ENCODE measurements at regions not wholly inside any gene's neighbourhood (a gene's known extent, or its start where the extent isn't known, plus 50 kb on each side); places are given as distances from the start of the nearest gene placed in this dataset.

DNA sequence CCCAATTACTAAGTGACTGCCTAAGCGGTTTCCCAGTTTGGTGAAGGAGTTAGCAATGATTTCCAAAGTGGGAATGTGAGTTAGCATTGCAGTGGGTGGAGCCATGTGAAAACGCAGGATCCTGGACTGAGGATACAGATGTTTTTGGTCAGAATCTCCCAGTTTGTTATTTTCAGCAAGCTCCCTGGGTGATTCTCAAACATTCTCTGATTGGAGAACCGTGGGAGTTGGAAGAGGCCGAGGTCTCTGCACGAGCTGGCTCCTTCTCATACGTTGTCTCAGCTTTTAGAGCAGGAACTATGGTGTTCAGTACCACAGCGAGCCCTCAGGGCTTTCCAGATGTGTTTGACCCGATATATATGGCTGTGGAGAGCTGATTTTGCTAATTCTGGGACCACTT is 396.5 kb upstream of the NPVF start:
- H3K9me3 Mint-ChIP-seq, result peaks cover 3% of the 10 kb centered on the region
- H3K4me3 Mint-ChIP-seq, result no peak overlapping the region
- H3K27me3 Mint-ChIP-seq, result no peaks in the 10 kb centered on the region
- peaks cover 25% of the 10 kb centered on the region for H3K4me1 Mint-ChIP-seq
- no peak for ATAC-seq
- no peaks in the 10 kb centered on the region for H3K36me3 Mint-ChIP-seq
- H3K27ac Mint-ChIP-seq, result peak overlapping the region; percentile 69

GRCh38 chr7:25625306-25625992 is 397.2 kb upstream of the NPVF start:
- Mint-ChIP-seq H3K9me3 (peaks cover 3% of the 10 kb centered on the region), H3K27me3 (no peaks in the 10 kb centered on the region), H3K4me1 (peaks cover 19% of the 10 kb centered on the region), H3K36me3 (no peaks in the 10 kb centered on the region), H3K4me3 (peak overlapping the region; percentile 55), H3K27ac (peak overlapping the region; percentile 69)
- ATAC-seq, result no peak

- H3K27ac Mint-ChIP-seq, result no peak overlapping the region
- peaks cover 13% of the 10 kb centered on the region for H3K4me1 Mint-ChIP-seq
- no peak overlapping the region for H3K4me3 Mint-ChIP-seq
- H3K36me3 Mint-ChIP-seq, result no peaks in the 10 kb centered on the region
- peaks cover 3% of the 10 kb centered on the region for H3K9me3 Mint-ChIP-seq
- no peak for ATAC-seq
- no peaks in the 10 kb centered on the region for H3K27me3 Mint-ChIP-seq
Observed at GRCh38 chr7:25626451-25627131, 398.3 kb upstream of the NPVF start.

DNA sequence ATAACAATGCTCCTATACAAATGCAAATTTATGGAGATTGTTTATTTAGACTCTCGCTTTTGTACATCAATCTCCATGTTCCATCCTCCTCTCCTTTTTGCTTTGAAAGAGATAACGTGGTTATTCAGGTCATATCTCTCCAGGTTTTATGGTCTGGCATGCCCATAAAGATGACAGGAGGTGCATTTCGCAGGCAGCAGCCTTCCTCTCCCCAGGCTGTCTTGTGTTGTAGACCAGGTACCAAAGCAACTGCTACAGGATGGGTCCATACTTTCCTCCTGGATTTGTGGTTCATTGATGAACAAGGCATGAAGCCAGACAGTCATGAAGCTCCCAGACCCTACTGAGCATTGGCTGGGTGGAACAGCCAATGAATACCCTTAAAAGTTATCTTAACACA is 400.2 kb upstream of the NPVF start:
- H3K27me3 Mint-ChIP-seq, result no peaks in the 10 kb centered on the region
- no peak overlapping the region for H3K4me3 Mint-ChIP-seq
- H3K36me3 Mint-ChIP-seq, result no peaks in the 10 kb centered on the region
- H3K27ac Mint-ChIP-seq, result no peak overlapping the region
- H3K4me1 Mint-ChIP-seq, result peaks cover 13% of the 10 kb centered on the region
- no peak for ATAC-seq
- H3K9me3 Mint-ChIP-seq, result no peaks in the 10 kb centered on the region

DNA sequence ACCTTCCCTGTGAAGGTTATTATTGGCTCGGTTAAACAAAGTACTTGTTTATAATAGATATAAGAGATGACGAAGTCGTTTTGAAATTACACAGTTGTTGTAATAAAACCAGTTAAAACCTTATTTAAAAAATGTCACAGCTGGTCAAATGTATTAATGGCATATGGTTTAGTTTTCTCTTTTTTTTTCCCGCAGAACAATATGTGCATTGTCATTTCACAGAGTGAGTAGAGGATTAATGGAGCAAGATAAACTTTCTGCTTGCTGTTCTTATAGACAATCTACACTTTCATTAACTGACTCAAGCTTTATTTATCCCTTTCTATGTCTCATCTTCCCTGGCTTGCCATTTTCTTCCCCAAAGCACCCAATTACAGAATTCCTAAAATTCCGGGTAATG is 404.3 kb upstream of the NPVF start:
- H3K36me3 Mint-ChIP-seq, result no peaks in the 10 kb centered on the region
- H3K9me3 Mint-ChIP-seq, result no peaks in the 10 kb centered on the region
- H3K4me1 Mint-ChIP-seq, result no peaks in the 10 kb centered on the region
- no peaks in the 10 kb centered on the region for H3K27me3 Mint-ChIP-seq
- H3K4me3 Mint-ChIP-seq, result no peak overlapping the region
- ATAC-seq, result no peak
- H3K27ac Mint-ChIP-seq, result no peak overlapping the region

DNA sequence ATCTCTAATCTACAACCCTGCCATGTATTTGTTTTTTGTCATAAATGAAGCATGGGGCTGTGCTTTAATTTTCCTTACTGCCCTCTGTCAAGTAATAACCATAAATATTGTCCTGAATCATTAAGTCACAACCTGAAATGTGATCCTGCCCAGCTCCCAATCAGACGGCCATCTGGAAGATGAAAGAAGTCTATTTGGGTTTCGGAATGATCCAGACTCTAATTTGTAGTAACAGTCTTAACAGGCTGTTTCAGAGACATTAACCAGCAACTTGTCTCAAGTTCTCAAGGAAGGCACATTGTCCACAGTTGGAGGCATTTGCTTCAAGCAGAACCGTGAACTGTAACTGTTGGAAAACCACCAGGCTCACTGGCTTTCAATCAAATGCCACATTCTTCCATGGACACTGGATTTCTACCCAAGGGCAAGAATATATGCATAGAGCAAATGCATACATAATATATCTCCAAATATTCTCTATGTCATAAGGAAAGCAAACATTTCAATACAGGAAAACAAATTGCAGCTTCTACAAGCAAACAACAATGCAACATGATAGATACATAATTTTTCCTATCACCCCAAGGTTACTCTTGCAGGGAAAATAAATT is 405.2 kb upstream of the NPVF start:
- no peaks in the 10 kb centered on the region for H3K9me3 Mint-ChIP-seq
- no peaks in the 10 kb centered on the region for H3K27me3 Mint-ChIP-seq
- H3K27ac Mint-ChIP-seq, result no peak overlapping the region
- no peaks in the 10 kb centered on the region for H3K4me1 Mint-ChIP-seq
- H3K36me3 Mint-ChIP-seq, result no peaks in the 10 kb centered on the region
- no peak for ATAC-seq
- H3K4me3 Mint-ChIP-seq, result no peak overlapping the region

DNA sequence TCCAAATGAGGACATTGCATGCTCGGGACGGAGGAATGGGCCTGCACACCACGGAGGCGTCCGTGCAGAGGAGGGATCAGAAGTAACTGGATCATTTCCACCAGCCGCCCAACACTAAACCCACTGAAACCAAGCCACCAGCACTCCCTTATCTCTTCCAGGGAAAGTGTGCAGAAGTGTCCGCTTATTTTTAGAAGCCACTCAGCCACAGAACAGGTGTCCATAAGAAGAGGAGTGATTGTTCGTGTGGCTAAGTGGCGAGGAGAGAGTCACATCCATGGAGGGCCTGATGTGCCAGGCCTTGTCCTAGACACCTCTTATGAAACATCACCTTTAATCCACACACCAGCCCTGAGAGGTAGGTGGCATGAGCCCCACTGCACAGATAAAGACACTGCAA is 407.9 kb upstream of the NPVF start:
- H3K9me3 Mint-ChIP-seq, result no peaks in the 10 kb centered on the region
- H3K4me1 Mint-ChIP-seq, result no peaks in the 10 kb centered on the region
- no peak overlapping the region for H3K4me3 Mint-ChIP-seq
- ATAC-seq, result no peak
- H3K27ac Mint-ChIP-seq, result no peak overlapping the region
- no peaks in the 10 kb centered on the region for H3K36me3 Mint-ChIP-seq
- H3K27me3 Mint-ChIP-seq, result no peaks in the 10 kb centered on the region

GRCh38 chr7:25636871-25637283 is 408.6 kb upstream of the NPVF start:
- Mint-ChIP-seq H3K4me3 (no peak overlapping the region), H3K4me1 (no peaks in the 10 kb centered on the region), H3K36me3 (no peaks in the 10 kb centered on the region), H3K27ac (no peak overlapping the region), H3K9me3 (no peaks in the 10 kb centered on the region), H3K27me3 (no peaks in the 10 kb centered on the region)
- ATAC-seq, result peak; percentile 10

DNA sequence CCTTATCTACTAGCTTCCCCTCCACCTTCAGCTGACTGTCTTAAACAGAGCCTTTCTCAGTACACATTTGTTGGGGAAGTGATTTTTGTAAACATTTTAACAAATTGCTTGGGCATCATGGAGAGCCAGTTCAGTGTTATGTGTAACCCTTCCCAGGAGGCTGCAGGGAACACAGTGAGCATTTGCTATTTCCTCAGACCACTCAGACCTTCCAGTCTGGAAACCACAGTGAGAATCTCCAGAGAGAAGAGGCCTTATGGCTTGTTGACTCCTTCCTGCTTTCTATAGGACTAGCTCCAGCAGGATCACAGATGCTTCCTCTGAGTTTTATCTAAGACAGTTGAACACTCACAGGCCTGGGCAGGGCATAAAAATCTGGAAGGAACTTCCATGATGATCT is 409.8 kb upstream of the NPVF start:
- H3K4me3 Mint-ChIP-seq, result no peak overlapping the region
- ATAC-seq, result no peak
- no peaks in the 10 kb centered on the region for H3K27me3 Mint-ChIP-seq
- H3K36me3 Mint-ChIP-seq, result no peaks in the 10 kb centered on the region
- H3K9me3 Mint-ChIP-seq, result no peaks in the 10 kb centered on the region
- H3K27ac Mint-ChIP-seq, result no peak overlapping the region
- H3K4me1 Mint-ChIP-seq, result no peaks in the 10 kb centered on the region

GRCh38 chr7:25638590-25639244 is 410.4 kb upstream of the NPVF start:
- Mint-ChIP-seq H3K9me3 (no peaks in the 10 kb centered on the region), H3K27ac (no peak overlapping the region), H3K4me3 (no peak overlapping the region), H3K4me1 (no peaks in the 10 kb centered on the region), H3K27me3 (no peaks in the 10 kb centered on the region), H3K36me3 (no peaks in the 10 kb centered on the region)
- ATAC-seq, result no peak

DNA sequence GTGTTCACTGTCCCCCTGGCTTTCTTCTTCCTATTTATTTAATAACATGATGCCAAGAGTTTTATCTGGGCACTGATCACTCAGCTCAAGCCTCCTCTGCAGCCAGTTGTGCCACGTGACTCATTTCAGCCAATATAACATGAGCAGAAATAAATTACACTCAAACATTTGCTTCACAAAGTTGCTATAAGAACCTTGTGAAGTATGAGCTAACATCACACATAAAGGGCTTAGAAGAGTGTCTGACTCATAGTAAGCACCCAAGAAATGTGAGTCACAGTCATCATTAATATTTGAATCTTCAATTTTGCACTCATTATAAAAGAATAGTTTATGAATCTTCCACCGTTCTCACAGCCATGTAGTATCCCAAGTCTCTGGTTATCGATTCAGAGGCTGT is 414.6 kb upstream of the NPVF start:
- Mint-ChIP-seq H3K4me1 (no peaks in the 10 kb centered on the region), H3K36me3 (no peaks in the 10 kb centered on the region), H3K27me3 (no peaks in the 10 kb centered on the region), H3K9me3 (no peaks in the 10 kb centered on the region), H3K4me3 (no peak overlapping the region), H3K27ac (no peak overlapping the region)
- ATAC-seq, result no peak

- Mint-ChIP-seq H3K27me3 (no peaks in the 10 kb centered on the region), H3K36me3 (no peaks in the 10 kb centered on the region), H3K4me1 (no peaks in the 10 kb centered on the region), H3K9me3 (no peaks in the 10 kb centered on the region), H3K4me3 (no peak overlapping the region), H3K27ac (no peak overlapping the region)
- ATAC-seq, result no peak
Observed at GRCh38 chr7:25643286-25643685, 415.0 kb upstream of the NPVF start.

DNA sequence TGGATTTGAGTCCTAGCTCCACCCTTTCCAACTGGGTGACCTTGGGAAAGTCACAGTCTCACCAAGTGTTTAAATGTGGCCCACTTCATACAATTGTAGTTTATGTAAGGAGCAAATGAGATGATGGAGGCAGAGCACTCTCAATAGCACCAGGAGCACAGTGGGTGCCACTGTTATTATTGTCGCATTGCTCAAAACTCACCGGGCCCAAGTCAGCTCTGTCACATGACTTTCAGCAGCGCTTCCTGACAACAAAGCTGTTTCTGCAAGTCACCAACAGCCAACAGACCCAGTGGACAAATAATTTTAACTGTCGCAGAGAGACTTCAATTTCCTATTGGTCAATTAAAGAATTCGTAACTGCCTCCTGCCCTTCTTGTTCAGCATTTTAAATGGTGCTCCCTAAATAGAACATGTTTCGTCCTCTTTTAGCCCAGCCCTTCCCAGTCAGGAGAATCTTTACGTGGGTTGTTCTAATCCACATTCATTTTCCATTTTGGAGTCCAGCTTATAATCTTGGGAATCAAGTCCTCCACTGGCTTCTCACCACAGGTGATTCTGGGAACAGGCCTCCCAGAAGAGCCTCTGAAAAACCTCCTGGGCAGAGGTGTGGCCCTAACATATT is 415.6 kb upstream of the NPVF start:
- Mint-ChIP-seq H3K27me3 (no peaks in the 10 kb centered on the region), H3K4me1 (no peaks in the 10 kb centered on the region), H3K27ac (no peak overlapping the region), H3K36me3 (no peaks in the 10 kb centered on the region), H3K4me3 (no peak overlapping the region), H3K9me3 (no peaks in the 10 kb centered on the region)
- ATAC-seq, result no peak

GRCh38 chr7:25646726-25647413 is 418.6 kb upstream of the NPVF start:
- Mint-ChIP-seq H3K36me3 (no peaks in the 10 kb centered on the region), H3K27me3 (no peaks in the 10 kb centered on the region), H3K4me3 (no peak overlapping the region), H3K27ac (no peak overlapping the region), H3K9me3 (no peaks in the 10 kb centered on the region), H3K4me1 (no peaks in the 10 kb centered on the region)
- no peak for ATAC-seq

- no peak overlapping the region for H3K27ac Mint-ChIP-seq
- ATAC-seq, result no peak
- H3K36me3 Mint-ChIP-seq, result no peaks in the 10 kb centered on the region
- no peak overlapping the region for H3K4me3 Mint-ChIP-seq
- no peaks in the 10 kb centered on the region for H3K4me1 Mint-ChIP-seq
- H3K27me3 Mint-ChIP-seq, result no peaks in the 10 kb centered on the region
- no peaks in the 10 kb centered on the region for H3K9me3 Mint-ChIP-seq
Observed at GRCh38 chr7:25647872-25648271, 419.6 kb upstream of the NPVF start.
